H1 (cell line): ENCODE measurements at regions not wholly inside any gene's neighbourhood (a gene's known extent, or its start where the extent isn't known, plus 50 kb on each side); places are given as distances from the start of the nearest gene placed in this dataset.

Source experiments
- PHF8 ChIP-seq: fragments of 200-600 bp; sonication (generic); conservative IDR thresholded peaks from 2 replicates; pipeline ENCODE4 v1.7.1; 2012; ENCODE audit warnings: low read depth, mild to moderate bottlenecking, inconsistent platforms, low read length, moderate library complexity
- POLR2AphosphoS5 ChIP-seq: IDR thresholded peaks from 2 replicates; pipeline ENCODE4 v1.6.1; 2011; ENCODE audit warnings: low read depth, low read length

- no peak for TF ChIP-seq PHF8
- no peak for TF ChIP-seq POLR2AphosphoS5
- TF ChIP-seq, all 59 proteins: peak for 0
Observed at GRCh38 chr3:168338161-168338560, 242.4 kb upstream of the GOLIM4 start (continued).
